Spleen (tissue), 11 donors: ENCODE measurements at regions not wholly inside any gene's neighbourhood (a gene's known extent, or its start where the extent isn't known, plus 50 kb on each side); places are given as distances from the start of the nearest gene placed in this dataset.

Source experiments
- DNase-seq: peaks from one replicate; pipeline ENCODE4 v3.0.0-alpha.2; 2020
- H3K27ac ChIP-seq, 8 donors: fragments of 200-600 bp; sonication (generic) in 7 of 8; 1 replicate in 4 of 8; 2 replicates in 4 of 8; pipeline versions ENCODE4 v1.5.0 to v1.8.0; 2016 to 2021; ENCODE audit warnings: inconsistent platforms in 4 of 8, mild to moderate bottlenecking in 4 of 8, moderate library complexity in 1 of 8
- H3K27me3 ChIP-seq, 7 donors: fragments of 200-600 bp; sonication (generic) in 6 of 7; replicated peaks in 1 of 7; 1 replicate in 4 of 7; 2 replicates in 3 of 7; pipeline versions ENCODE4 v1.5.0 to v1.8.0; 2016 to 2021; ENCODE audit warnings: inconsistent platforms in 3 of 7, mild to moderate bottlenecking in 1 of 7
- H3K36me3 ChIP-seq, 6 donors: fragments of 200-600 bp; sonication (generic) in 5 of 6; 1 replicate in 4 of 6; 2 replicates in 2 of 6; pipeline versions ENCODE4 v1.5.0 to v1.8.0; 2016 to 2021; ENCODE audit warnings: inconsistent platforms in 2 of 6
- H3K4me1 ChIP-seq, 6 donors: fragments of 200-600 bp; sonication (generic) in 5 of 6; 1 replicate in 3 of 6; 2 replicates in 3 of 6; pipeline versions ENCODE4 v1.5.0 to v1.8.0; 2016 to 2021; ENCODE audit warnings: inconsistent platforms in 3 of 6
- H3K4me3 ChIP-seq, 8 donors: fragments of 200-600 bp; sonication (generic) in 7 of 8; 1 replicate in 4 of 8; 2 replicates in 4 of 8; pipeline versions ENCODE4 v1.5.0 to v1.8.0; 2016 to 2021; ENCODE audit warnings: inconsistent platforms in 4 of 8, mild to moderate bottlenecking in 4 of 8, moderate library complexity in 2 of 8
- H3K9me3 ChIP-seq, 8 donors: fragments of 200-600 bp; sonication (generic) in 7 of 8; 1 replicate in 4 of 8; 2 replicates in 4 of 8; pipeline versions ENCODE4 v1.5.0 to v1.8.0; 2016 to 2021; ENCODE audit warnings: inconsistent platforms in 4 of 8
- POLR2A ChIP-seq, 3 donors: fragments of 450-650 bp; IDR thresholded peaks; one replicate each; pipeline ENCODE4 v1.5.1; 2017; ENCODE audit warnings: antibody characterized with exemption in 3 of 3, mild to moderate bottlenecking in 1 of 3
- POLR2AphosphoS5 ChIP-seq, 3 donors: sonication (generic); formaldehyde crosslinking; IDR thresholded peaks; one replicate each; pipeline ENCODE4 v1.5.1; 2017; ENCODE audit warnings: antibody characterized with exemption in 3 of 3
- WGBS, 5 donors: extraction: QIAGEN DNeasy Blood & Tissue Kit in 3 of 5; methylation state at CpG; one replicate each; pipeline versions ENCODE4 v1.1.5 to v1.1.7; 2013 to 2018; 5-methylcytosine and 5-hydroxymethylcytosine counted together
- intact Hi-C: fragments of 100-400 bp; cut with DNase I; formaldehyde crosslinking; loops from one replicate; pipeline ENCODE4 v1.15.0; 2023; ENCODE audit warnings: low total_unique reads
- TF ChIP-seq, protein P1 (sequence below), 11 experiments: fragments of 200-600 bp in 7 of 11; fragments of 450-650 bp in 4 of 11; sonication (generic) in 4 of 11; IDR thresholded peaks in 8 of 11; conservative IDR thresholded peaks in 3 of 11; 1 replicate in 7 of 11; 2 replicates in 4 of 11; pipeline versions ENCODE4 v1.4.0 to v1.8.0; 2016 to 2021; ENCODE audit warnings: antibody characterized with exemption in 11 of 11, inconsistent platforms in 4 of 11, mild to moderate bottlenecking in 1 of 11
- donor health status: healthy with polysubstance abuse.
- donor health status: DM: no; HTN: no; CAD: no; lungs with moderate emphysema.
- donor health status: DM: no; HTN: no; CAD: no.
- donor health status: Bipolar disorder and iron deficiency.
- donor health status: healthy.
- donor health status: DM: no; HTN: no; CAD: no.
- donor health status: DM: yes; HTN: yes; CAD: no.

GRCh38 chr1:73711089-73711488 lies 486.9 kb downstream of the LRRIQ3 start:
- no peak for DNase-seq
- H3K4me3 ChIP-seq, result no peak overlapping the region
- H3K27me3 ChIP-seq, result no peaks in the 10 kb centered on the region
- intact Hi-C loops, result no loop called here
- H3K36me3 ChIP-seq, result no peaks in the 10 kb centered on the region
- peaks cover 0 to 6% (median 0%) of the 10 kb centered on the region in 8 donors for H3K9me3 ChIP-seq
- 73 to 90% (median 83%) methylated on average over 1 of the region's 1 CpG for WGBS, 5 donors
- no peaks in the 10 kb centered on the region for H3K4me1 ChIP-seq
- no peak for TF ChIP-seq POLR2AphosphoS5 (IDR thresholded peaks at IDR 0.05)
- no peak overlapping the region for H3K27ac ChIP-seq

DNA sequence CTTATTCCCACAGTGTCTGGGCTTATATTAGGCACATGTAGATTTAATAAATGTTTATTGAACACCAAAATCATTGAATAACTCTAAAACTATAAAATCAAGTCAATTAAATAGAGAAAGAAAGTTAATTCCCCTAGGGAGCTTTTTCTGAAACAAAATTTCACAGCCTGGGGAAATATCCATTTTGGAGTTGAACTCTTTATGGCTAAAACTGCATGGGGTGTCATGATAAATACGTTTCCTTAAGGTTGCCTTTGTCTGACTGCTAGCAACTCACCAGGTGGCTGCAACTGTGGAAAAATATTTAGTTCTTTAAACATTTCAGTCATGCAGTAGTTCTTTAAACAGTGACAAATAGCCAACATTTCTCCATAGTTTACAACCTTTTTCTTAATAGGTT lies 496.1 kb downstream of the LRRIQ3 start:
- intact Hi-C loops, result no loop called here
- H3K4me1 ChIP-seq, result no peaks in the 10 kb centered on the region
- no peak for DNase-seq
- WGBS, 5 donors, result 34 to 50% (median 45%) methylated on average over 1 of the region's 1 CpG
- TF ChIP-seq POLR2AphosphoS5 (IDR thresholded peaks at IDR 0.05), result no peak
- TF ChIP-seq, protein P1, sequence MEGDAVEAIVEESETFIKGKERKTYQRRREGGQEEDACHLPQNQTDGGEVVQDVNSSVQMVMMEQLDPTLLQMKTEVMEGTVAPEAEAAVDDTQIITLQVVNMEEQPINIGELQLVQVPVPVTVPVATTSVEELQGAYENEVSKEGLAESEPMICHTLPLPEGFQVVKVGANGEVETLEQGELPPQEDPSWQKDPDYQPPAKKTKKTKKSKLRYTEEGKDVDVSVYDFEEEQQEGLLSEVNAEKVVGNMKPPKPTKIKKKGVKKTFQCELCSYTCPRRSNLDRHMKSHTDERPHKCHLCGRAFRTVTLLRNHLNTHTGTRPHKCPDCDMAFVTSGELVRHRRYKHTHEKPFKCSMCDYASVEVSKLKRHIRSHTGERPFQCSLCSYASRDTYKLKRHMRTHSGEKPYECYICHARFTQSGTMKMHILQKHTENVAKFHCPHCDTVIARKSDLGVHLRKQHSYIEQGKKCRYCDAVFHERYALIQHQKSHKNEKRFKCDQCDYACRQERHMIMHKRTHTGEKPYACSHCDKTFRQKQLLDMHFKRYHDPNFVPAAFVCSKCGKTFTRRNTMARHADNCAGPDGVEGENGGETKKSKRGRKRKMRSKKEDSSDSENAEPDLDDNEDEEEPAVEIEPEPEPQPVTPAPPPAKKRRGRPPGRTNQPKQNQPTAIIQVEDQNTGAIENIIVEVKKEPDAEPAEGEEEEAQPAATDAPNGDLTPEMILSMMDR (IDR thresholded peaks at IDR 0.05 in 8 of 11, conservative IDR thresholded peaks at IDR 0.05 in 3 of 11), result no peak
- no peak for TF ChIP-seq POLR2A (IDR thresholded peaks at IDR 0.05)
- no peak overlapping the region for H3K27ac ChIP-seq
- no peaks in the 10 kb centered on the region for H3K27me3 ChIP-seq
- H3K4me3 ChIP-seq, result no peak overlapping the region
- H3K36me3 ChIP-seq, result no peaks in the 10 kb centered on the region
- no peaks in the 10 kb centered on the region for H3K9me3 ChIP-seq

- no peak for TF ChIP-seq POLR2A (IDR thresholded peaks at IDR 0.05)
- TF ChIP-seq, protein P1 (IDR thresholded peaks at IDR 0.05 in 8 of 11, conservative IDR thresholded peaks at IDR 0.05 in 3 of 11), result no peak
- no peak for TF ChIP-seq POLR2AphosphoS5 (IDR thresholded peaks at IDR 0.05)
- Histone ChIP-seq H3K9me3 (no peaks in the 10 kb centered on the region), H3K4me1 (no peaks in the 10 kb centered on the region), H3K27ac (no peak overlapping the region), H3K36me3 (no peaks in the 10 kb centered on the region), H3K4me3 (no peak overlapping the region), H3K27me3 (no peaks in the 10 kb centered on the region)
- intact Hi-C loops, result no loop called here
- no peak for DNase-seq
- 71 to 78% (median 73%) methylated on average over 3 of the region's 3 CpGs for WGBS, 5 donors
Observed at GRCh38 chr1:73676186-73676585, 521.8 kb downstream of the LRRIQ3 start.

DNA sequence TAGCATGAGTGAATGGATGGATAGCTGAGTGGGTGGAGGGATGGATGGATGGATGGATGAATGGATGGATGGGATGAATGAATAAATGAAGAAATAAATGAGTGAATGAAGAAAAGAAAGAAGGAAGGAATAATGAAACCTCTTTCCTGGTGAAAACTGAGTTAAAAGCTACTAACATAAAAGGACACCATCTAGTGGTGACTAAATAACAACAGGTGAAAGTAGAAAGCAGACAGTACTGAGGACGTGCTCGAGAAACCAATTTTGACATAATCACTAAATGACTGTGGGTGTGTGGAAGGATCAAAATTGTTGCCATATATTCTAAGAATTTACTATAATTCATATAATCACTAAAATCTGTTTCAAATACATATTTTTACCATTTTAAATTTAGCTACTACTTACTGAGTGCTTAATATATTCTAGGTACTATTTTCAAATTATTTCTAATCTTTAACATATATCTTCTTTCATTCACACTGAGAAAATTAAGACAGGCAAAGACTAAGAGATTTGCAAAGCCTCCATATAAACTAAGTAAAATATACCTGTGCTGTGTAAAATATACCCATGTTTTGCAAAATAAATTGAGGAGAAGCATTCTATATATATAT lies 522.9 kb downstream of the LRRIQ3 start:
- no peak for DNase-seq
- Histone ChIP-seq H3K36me3 (no peaks in the 10 kb centered on the region), H3K27ac (no peak overlapping the region), H3K4me3 (no peak overlapping the region), H3K27me3 (no peaks in the 10 kb centered on the region), H3K9me3 (no peaks in the 10 kb centered on the region), H3K4me1 (no peaks in the 10 kb centered on the region)
- TF ChIP-seq POLR2A (IDR thresholded peaks at IDR 0.05) (no peak), POLR2AphosphoS5 (IDR thresholded peaks at IDR 0.05) (no peak)
- TF ChIP-seq, protein P1 (IDR thresholded peaks at IDR 0.05 in 8 of 11, conservative IDR thresholded peaks at IDR 0.05 in 3 of 11), result peak in 3 of 11 experiments; percentile 14 to 41 (median 23)
- intact Hi-C loops, result no loop called here
- WGBS, 5 donors, result 7 to 17% (median 12%) methylated on average over 2 of the region's 2 CpGs

- no peak overlapping the region for H3K27ac ChIP-seq
- TF ChIP-seq, protein P1 (IDR thresholded peaks at IDR 0.05 in 8 of 11, conservative IDR thresholded peaks at IDR 0.05 in 3 of 11), result no peak
- TF ChIP-seq POLR2A (IDR thresholded peaks at IDR 0.05) (no peak), POLR2AphosphoS5 (IDR thresholded peaks at IDR 0.05) (no peak)
- H3K36me3 ChIP-seq, result no peaks in the 10 kb centered on the region
- no peak overlapping the region for H3K4me3 ChIP-seq
- no peaks in the 10 kb centered on the region for H3K9me3 ChIP-seq
- no peaks in the 10 kb centered on the region for H3K4me1 ChIP-seq
- WGBS, 5 donors, result 84 to 98% (median 92%) methylated on average over 1 of the region's 1 CpG
- H3K27me3 ChIP-seq, result no peaks in the 10 kb centered on the region
- intact Hi-C loops, result no loop called here
- DNase-seq, result no peak
Observed at GRCh38 chr1:73673971-73674370, 524.0 kb downstream of the LRRIQ3 start.
